GM23338 (cell line): ENCODE measurements at regions not wholly inside any gene's neighbourhood (a gene's known extent, or its start where the extent isn't known, plus 50 kb on each side); places are given as distances from the start of the nearest gene placed in this dataset.

Experiments used
- ATAC-seq: fragments of 200-7000 bp; cut with Tn5 transposase; 3 replicates; pipeline ENCODE4 v1.9.1; 2020
- DNase-seq: peaks from one replicate; pipeline ENCODE4 v3.0.0-alpha.2; 2015; ENCODE audit warnings: low spot score
- H2AFZ ChIP-seq: fragments of 200-600 bp; sonication (generic); 2 replicates; pipeline ENCODE4 v1.8.0; 2016; ENCODE audit warnings: antibody characterized with exemption, mild to moderate bottlenecking, moderate library complexity
- H3F3A ChIP-seq: fragments of 200-600 bp; sonication (generic); replicated peaks from 2 replicates; pipeline ENCODE4 v1.8.0; 2017; ENCODE audit warnings: antibody characterized with exemption, mixed run types, low read depth
- H3K27ac ChIP-seq: fragments of 200-600 bp; sonication (generic); 2 replicates; pipeline ENCODE4 v1.6.1; 2016; ENCODE audit warnings: low read depth
- H3K27me3 ChIP-seq: fragments of 200-600 bp; sonication (generic); 2 replicates; pipeline ENCODE4 v1.8.0; 2016; ENCODE audit warnings: mild to moderate bottlenecking, mixed run types, moderate library complexity; ENCODE audit not compliant: insufficient read depth
- H3K36me3 ChIP-seq: fragments of 200-600 bp; sonication (generic); 2 replicates; pipeline ENCODE4 v1.8.0; 2016; ENCODE audit warnings: mild to moderate bottlenecking; ENCODE audit not compliant: insufficient read depth
- H3K4me1 ChIP-seq: fragments of 200-600 bp; sonication (generic); 2 replicates; pipeline ENCODE4 v1.8.0; 2016; ENCODE audit warnings: mild to moderate bottlenecking, moderate library complexity; ENCODE audit not compliant: insufficient read depth
- H3K4me2 ChIP-seq: fragments of 200-600 bp; sonication (generic); 2 replicates; pipeline ENCODE4 v1.7.1; 2017; ENCODE audit warnings: mixed run types
- H3K4me3 ChIP-seq: fragments of 200-600 bp; sonication (generic); 2 replicates; pipeline ENCODE4 v1.6.1; 2016; ENCODE audit warnings: mixed run types
- H3K79me2 ChIP-seq: fragments of 200-600 bp; sonication (generic); replicated peaks from 2 replicates; pipeline ENCODE4 v1.8.0; 2017; ENCODE audit warnings: mild to moderate bottlenecking; ENCODE audit not compliant: insufficient read depth
- H3K9me2 ChIP-seq: fragments of 200-600 bp; sonication (generic); 2 replicates; pipeline ENCODE4 v1.8.0; 2017; ENCODE audit not compliant: insufficient read depth
- H4K20me1 ChIP-seq: fragments of 200-600 bp; sonication (generic); replicated peaks from 2 replicates; pipeline ENCODE4 v1.8.0; 2017; ENCODE audit warnings: mild to moderate bottlenecking; ENCODE audit not compliant: insufficient read depth
- H3K27ac Mint-ChIP-seq: 2 replicates; pipeline ENCODE4 v1.8.0; 2020; ENCODE audit warnings: inconsistent platforms, mild to moderate bottlenecking, moderate library complexity, mixed read lengths
- H3K27me3 Mint-ChIP-seq: 3 replicates; pipeline ENCODE4 v1.8.0; 2022; ENCODE audit warnings: low read depth, mild to moderate bottlenecking, moderate library complexity, mixed read lengths, inconsistent platforms; ENCODE audit not compliant: insufficient read depth, poor library complexity
- H3K36me3 Mint-ChIP-seq: 3 replicates; pipeline ENCODE4 v1.8.0; 2021; ENCODE audit warnings: low read depth, mild to moderate bottlenecking, inconsistent platforms, moderate library complexity, mixed read lengths
- H3K4me1 Mint-ChIP-seq: 3 replicates; pipeline ENCODE4 v1.8.0; 2020; ENCODE audit warnings: mild to moderate bottlenecking, inconsistent platforms, mixed read lengths
- H3K4me3 Mint-ChIP-seq: 3 replicates; pipeline ENCODE4 v1.8.0; 2021; ENCODE audit warnings: moderate library complexity, mild to moderate bottlenecking, inconsistent platforms, mixed read lengths
- H3K9me3 Mint-ChIP-seq: 3 replicates; pipeline ENCODE4 v1.8.0; 2020; ENCODE audit warnings: moderate library complexity, mild to moderate bottlenecking, inconsistent platforms, mixed read lengths
- CREB1 ChIP-seq: fragments of 250-450 bp; sonication (Bioruptor Pico); IDR thresholded peaks from 2 replicates; pipeline ENCODE4 v1.5.0; 2020; ENCODE audit warnings: low read depth, mild to moderate bottlenecking, moderate library complexity
- EZH2 ChIP-seq: fragments of 200-600 bp; sonication (generic); IDR thresholded peaks from one replicate; pipeline ENCODE4 v1.8.0; 2017; ENCODE audit warnings: antibody characterized with exemption, mild to moderate bottlenecking, low read depth; ENCODE audit not compliant: unreplicated experiment
- EZH2phosphoT487 ChIP-seq: fragments of 200-600 bp; sonication (generic); IDR thresholded peaks from one replicate; pipeline ENCODE4 v1.8.1; 2018; ENCODE audit warnings: antibody characterized with exemption; ENCODE audit not compliant: unreplicated experiment
- JUNB ChIP-seq: IDR thresholded peaks from one replicate; pipeline ENCODE4 v1.6.1; 2016; ENCODE audit warnings: antibody characterized with exemption; ENCODE audit not compliant: unreplicated experiment
- NANOG ChIP-seq: IDR thresholded peaks from 2 replicates; pipeline ENCODE4 v1.6.1; 2016; ENCODE audit warnings: antibody characterized with exemption, borderline replicate concordance
- POLR2AphosphoS5 ChIP-seq: IDR thresholded peaks from 2 replicates; pipeline ENCODE4 v1.6.1; 2016; ENCODE audit warnings: antibody characterized with exemption, low read depth
- STAT1 ChIP-seq: IDR thresholded peaks from one replicate; pipeline ENCODE4 v1.6.1; 2016; ENCODE audit warnings: antibody characterized with exemption; ENCODE audit not compliant: unreplicated experiment
- ZNF114 ChIP-seq: fragments of 250-450 bp; sonication (Bioruptor Pico); IDR thresholded peaks from 2 replicates; pipeline ENCODE4 v1.5.0; 2020; ENCODE audit warnings: mild to moderate bottlenecking, moderate library complexity
- ZNF331 ChIP-seq: fragments of 250-450 bp; sonication (Bioruptor Pico); IDR thresholded peaks from 2 replicates; pipeline ENCODE4 v1.5.0; 2020; ENCODE audit warnings: low read depth, mild to moderate bottlenecking, moderate library complexity
- ZNF462 ChIP-seq: fragments of 250-450 bp; sonication (Bioruptor Pico); IDR thresholded peaks from 2 replicates; pipeline ENCODE4 v1.5.0; 2020; ENCODE audit warnings: mild to moderate bottlenecking, moderate library complexity
- TF ChIP-seq, protein P1 (sequence below): IDR thresholded peaks from one replicate; pipeline ENCODE4 v1.6.1; 2018; ENCODE audit warnings: antibody characterized with exemption; ENCODE audit not compliant: unreplicated experiment
- TF ChIP-seq, protein P2 (sequence below): IDR thresholded peaks from 2 replicates; pipeline ENCODE4 v1.6.1; 2016; ENCODE audit warnings: antibody characterized with exemption
- TF ChIP-seq, protein P3 (sequence below), 2 experiments: fragments of 200-600 bp in 1 of 2; sonication (generic) in 1 of 2; conservative IDR thresholded peaks; 2 replicates each; pipeline versions ENCODE4 v1.5.1 to v1.6.1; 2016 to 2017; ENCODE audit warnings: antibody characterized with exemption in 2 of 2, low read depth in 2 of 2, mild to moderate bottlenecking in 2 of 2, moderate library complexity in 1 of 2

GRCh38 chr15:47607695-47608094 lies 109.6 kb upstream of the SEMA6D start:
- H3K4me1 Mint-ChIP-seq: 0 out of 3 replicates have a peak, but pooled peaks cover 3% of the 10 kb centered on the region
- no peaks in the 10 kb centered on the region for H3K36me3 ChIP-seq
- H3K79me2 ChIP-seq: no peaks in the 10 kb centered on the region
- no peaks in the 10 kb centered on the region for H3K27me3 ChIP-seq
- no peaks in the 10 kb centered on the region for H3K4me1 ChIP-seq
- no peaks in the 10 kb centered on the region for H3K27me3 Mint-ChIP-seq
- no peaks in the 10 kb centered on the region for H3K36me3 Mint-ChIP-seq
- DNase-seq: no peak
- H4K20me1 ChIP-seq: no peaks in the 10 kb centered on the region
- H3K4me3 Mint-ChIP-seq: no peak overlapping the region
- H3K27ac Mint-ChIP-seq: no peak overlapping the region
- H2AFZ ChIP-seq: no peak overlapping the region
- no peak overlapping the region for H3K27ac ChIP-seq
- H3K4me2 ChIP-seq: no peak overlapping the region
- H3K9me3 Mint-ChIP-seq: no peaks in the 10 kb centered on the region
- peaks cover 3% of the 10 kb centered on the region for H3K9me2 ChIP-seq
- ATAC-seq: no peak
- TF ChIP-seq POLR2AphosphoS5 (no peak), STAT1 (no peak), ZNF331 (no peak), CREB1 (CRISPR knock-in tag) (no peak), JUNB (no peak), EZH2phosphoT487 (no peak), NANOG (no peak), ZNF462 (CRISPR knock-in tag) (no peak), ZNF114 (no peak), EZH2 (no peak)
- TF ChIP-seq, protein P1, sequence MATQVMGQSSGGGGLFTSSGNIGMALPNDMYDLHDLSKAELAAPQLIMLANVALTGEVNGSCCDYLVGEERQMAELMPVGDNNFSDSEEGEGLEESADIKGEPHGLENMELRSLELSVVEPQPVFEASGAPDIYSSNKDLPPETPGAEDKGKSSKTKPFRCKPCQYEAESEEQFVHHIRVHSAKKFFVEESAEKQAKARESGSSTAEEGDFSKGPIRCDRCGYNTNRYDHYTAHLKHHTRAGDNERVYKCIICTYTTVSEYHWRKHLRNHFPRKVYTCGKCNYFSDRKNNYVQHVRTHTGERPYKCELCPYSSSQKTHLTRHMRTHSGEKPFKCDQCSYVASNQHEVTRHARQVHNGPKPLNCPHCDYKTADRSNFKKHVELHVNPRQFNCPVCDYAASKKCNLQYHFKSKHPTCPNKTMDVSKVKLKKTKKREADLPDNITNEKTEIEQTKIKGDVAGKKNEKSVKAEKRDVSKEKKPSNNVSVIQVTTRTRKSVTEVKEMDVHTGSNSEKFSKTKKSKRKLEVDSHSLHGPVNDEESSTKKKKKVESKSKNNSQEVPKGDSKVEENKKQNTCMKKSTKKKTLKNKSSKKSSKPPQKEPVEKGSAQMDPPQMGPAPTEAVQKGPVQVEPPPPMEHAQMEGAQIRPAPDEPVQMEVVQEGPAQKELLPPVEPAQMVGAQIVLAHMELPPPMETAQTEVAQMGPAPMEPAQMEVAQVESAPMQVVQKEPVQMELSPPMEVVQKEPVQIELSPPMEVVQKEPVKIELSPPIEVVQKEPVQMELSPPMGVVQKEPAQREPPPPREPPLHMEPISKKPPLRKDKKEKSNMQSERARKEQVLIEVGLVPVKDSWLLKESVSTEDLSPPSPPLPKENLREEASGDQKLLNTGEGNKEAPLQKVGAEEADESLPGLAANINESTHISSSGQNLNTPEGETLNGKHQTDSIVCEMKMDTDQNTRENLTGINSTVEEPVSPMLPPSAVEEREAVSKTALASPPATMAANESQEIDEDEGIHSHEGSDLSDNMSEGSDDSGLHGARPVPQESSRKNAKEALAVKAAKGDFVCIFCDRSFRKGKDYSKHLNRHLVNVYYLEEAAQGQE: no peak
- TF ChIP-seq, protein P2, sequence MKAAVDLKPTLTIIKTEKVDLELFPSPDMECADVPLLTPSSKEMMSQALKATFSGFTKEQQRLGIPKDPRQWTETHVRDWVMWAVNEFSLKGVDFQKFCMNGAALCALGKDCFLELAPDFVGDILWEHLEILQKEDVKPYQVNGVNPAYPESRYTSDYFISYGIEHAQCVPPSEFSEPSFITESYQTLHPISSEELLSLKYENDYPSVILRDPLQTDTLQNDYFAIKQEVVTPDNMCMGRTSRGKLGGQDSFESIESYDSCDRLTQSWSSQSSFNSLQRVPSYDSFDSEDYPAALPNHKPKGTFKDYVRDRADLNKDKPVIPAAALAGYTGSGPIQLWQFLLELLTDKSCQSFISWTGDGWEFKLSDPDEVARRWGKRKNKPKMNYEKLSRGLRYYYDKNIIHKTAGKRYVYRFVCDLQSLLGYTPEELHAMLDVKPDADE: no peak
- TF ChIP-seq, protein P3, sequence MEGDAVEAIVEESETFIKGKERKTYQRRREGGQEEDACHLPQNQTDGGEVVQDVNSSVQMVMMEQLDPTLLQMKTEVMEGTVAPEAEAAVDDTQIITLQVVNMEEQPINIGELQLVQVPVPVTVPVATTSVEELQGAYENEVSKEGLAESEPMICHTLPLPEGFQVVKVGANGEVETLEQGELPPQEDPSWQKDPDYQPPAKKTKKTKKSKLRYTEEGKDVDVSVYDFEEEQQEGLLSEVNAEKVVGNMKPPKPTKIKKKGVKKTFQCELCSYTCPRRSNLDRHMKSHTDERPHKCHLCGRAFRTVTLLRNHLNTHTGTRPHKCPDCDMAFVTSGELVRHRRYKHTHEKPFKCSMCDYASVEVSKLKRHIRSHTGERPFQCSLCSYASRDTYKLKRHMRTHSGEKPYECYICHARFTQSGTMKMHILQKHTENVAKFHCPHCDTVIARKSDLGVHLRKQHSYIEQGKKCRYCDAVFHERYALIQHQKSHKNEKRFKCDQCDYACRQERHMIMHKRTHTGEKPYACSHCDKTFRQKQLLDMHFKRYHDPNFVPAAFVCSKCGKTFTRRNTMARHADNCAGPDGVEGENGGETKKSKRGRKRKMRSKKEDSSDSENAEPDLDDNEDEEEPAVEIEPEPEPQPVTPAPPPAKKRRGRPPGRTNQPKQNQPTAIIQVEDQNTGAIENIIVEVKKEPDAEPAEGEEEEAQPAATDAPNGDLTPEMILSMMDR (conservative IDR thresholded peaks at IDR 0.05; ENCODE audit: low read depth in 2 of 2): no peak
- no peak overlapping the region for H3K4me3 ChIP-seq
- no peaks in the 10 kb centered on the region for H3F3A ChIP-seq
